ENCODE measurements at regions not wholly inside any gene's neighbourhood (a gene's known extent, or its start where the extent isn't known, plus 50 kb on each side); places are given as distances from the start of the nearest gene placed in this dataset.

GRCh38 chr22:44588348-44588747 lies 90.3 kb upstream of the RTL6 start:
- Mint-ChIP-seq H3K27ac (ENCODE audit: unreplicated experiment) (no peak overlapping the region), H3K4me1 (peaks cover 24% of the 10 kb centered on the region), H3K27me3 (ENCODE audit: low read depth) (no peaks in the 10 kb centered on the region), H3K36me3 (ENCODE audit: low read depth) (no peaks in the 10 kb centered on the region), H3K4me3 (no peak overlapping the region), H3K9me3 (peaks cover 2% of the 10 kb centered on the region)
- no peak for TF ChIP-seq CTCF (conservative IDR thresholded peaks at IDR 0.05)
- DNase-seq (ENCODE audit: low read depth, low spot score), result no peak

GRCh38 chr22:44587737-44588310 lies 89.8 kb upstream of the RTL6 start:
- no peaks in the 10 kb centered on the region for H3K27me3 Mint-ChIP-seq (ENCODE audit: low read depth)
- no peak for TF ChIP-seq CTCF (conservative IDR thresholded peaks at IDR 0.05)
- no peak overlapping the region for H3K4me3 Mint-ChIP-seq
- H3K9me3 Mint-ChIP-seq, result peaks cover 2% of the 10 kb centered on the region
- H3K36me3 Mint-ChIP-seq (ENCODE audit: low read depth), result no peaks in the 10 kb centered on the region
- no peak for DNase-seq (ENCODE audit: low read depth, low spot score)
- H3K27ac Mint-ChIP-seq (ENCODE audit: unreplicated experiment), result no peak overlapping the region
- H3K4me1 Mint-ChIP-seq, result peaks cover 22% of the 10 kb centered on the region

GRCh38 chr22:44586999-44587736 lies 89.1 kb upstream of the RTL6 start:
- no peak for TF ChIP-seq CTCF (conservative IDR thresholded peaks at IDR 0.05)

GRCh38 chr22:44586351-44586990 lies 88.4 kb upstream of the RTL6 start:
- peaks cover 13% of the 10 kb centered on the region for H3K4me1 Mint-ChIP-seq
- H3K4me3 Mint-ChIP-seq, result no peak overlapping the region
- no peaks in the 10 kb centered on the region for H3K27me3 Mint-ChIP-seq (ENCODE audit: low read depth)
- peaks cover 2% of the 10 kb centered on the region for H3K9me3 Mint-ChIP-seq
- TF ChIP-seq CTCF (conservative IDR thresholded peaks at IDR 0.05), result no peak
- no peaks in the 10 kb centered on the region for H3K36me3 Mint-ChIP-seq (ENCODE audit: low read depth)
- H3K27ac Mint-ChIP-seq (ENCODE audit: unreplicated experiment), result no peak overlapping the region
- no peak for DNase-seq (ENCODE audit: low read depth, low spot score)

More at GRCh38 chr22:44586999-44587736, 89.1 kb upstream of the RTL6 start:
- peaks cover 17% of the 10 kb centered on the region for H3K4me1 Mint-ChIP-seq
- H3K27ac Mint-ChIP-seq (ENCODE audit: unreplicated experiment), result no peak overlapping the region
- H3K27me3 Mint-ChIP-seq (ENCODE audit: low read depth), result no peaks in the 10 kb centered on the region
- H3K9me3 Mint-ChIP-seq, result peaks cover 2% of the 10 kb centered on the region
- no peak overlapping the region for H3K4me3 Mint-ChIP-seq
- DNase-seq (ENCODE audit: low read depth, low spot score), result no peak
- H3K36me3 Mint-ChIP-seq (ENCODE audit: low read depth), result no peaks in the 10 kb centered on the region

GRCh38 chr22:44585559-44586350 lies 87.7 kb upstream of the RTL6 start:
- Mint-ChIP-seq H3K4me3 (no peak overlapping the region), H3K36me3 (ENCODE audit: low read depth) (no peaks in the 10 kb centered on the region), H3K9me3 (peaks cover 2% of the 10 kb centered on the region), H3K27me3 (ENCODE audit: low read depth) (no peaks in the 10 kb centered on the region), H3K27ac (ENCODE audit: unreplicated experiment) (no peak overlapping the region), H3K4me1 (peaks cover 13% of the 10 kb centered on the region)
- TF ChIP-seq CTCF (conservative IDR thresholded peaks at IDR 0.05), result no peak
- no peak for DNase-seq (ENCODE audit: low read depth, low spot score)

Measured in neural crest cell (in vitro differentiated cells).